HL-60 (cell line): ENCODE measurements at regions not wholly inside any gene's neighbourhood (a gene's known extent, or its start where the extent isn't known, plus 50 kb on each side); places are given as distances from the start of the nearest gene placed in this dataset.

Experiments used
- DNase-seq, 2 experiments: peaks; one replicate each; pipeline ENCODE4 v3.0.0-alpha.2; 2010 to 2020; ENCODE audit warnings: low read depth in 1 of 2, low spot score in 1 of 2
- H3K27ac ChIP-seq: fragments of 250-450 bp; sonication (Bioruptor Pico); replicated peaks from 2 replicates; pipeline ENCODE4 v1.5.1; 2020; ENCODE audit warnings: mild to moderate bottlenecking, moderate library complexity
- H3K27me3 ChIP-seq: fragments of 250-450 bp; sonication (Bioruptor Pico); 2 replicates; pipeline ENCODE4 v1.5.1; 2021; ENCODE audit warnings: mild to moderate bottlenecking, moderate library complexity; ENCODE audit not compliant: insufficient read depth, poor library complexity, severe bottlenecking
- H3K4me3 ChIP-seq: replicated peaks from 2 replicates; pipeline ENCODE4 v1.5.1; 2011; ENCODE audit warnings: mild to moderate bottlenecking, control low read depth, low read length; ENCODE audit not compliant: insufficient read depth
- CTCF ChIP-seq: IDR thresholded peaks from one replicate; pipeline ENCODE4 v1.5.1; 2011; ENCODE audit warnings: low read length, control low read depth, inconsistent platforms; ENCODE audit not compliant: insufficient read depth
- GABPA ChIP-seq: IDR thresholded peaks from 2 replicates; pipeline ENCODE4 v1.6.1; 2012; ENCODE audit warnings: low read depth
- POLR2AphosphoS5 ChIP-seq: IDR thresholded peaks from 2 replicates; pipeline ENCODE4 v1.6.1; 2012; ENCODE audit warnings: low read depth
- REST ChIP-seq: IDR thresholded peaks from 2 replicates; pipeline ENCODE4 v1.6.1; 2012; ENCODE audit warnings: low read depth; ENCODE audit not compliant: insufficient replicate concordance
- SPI1 ChIP-seq: IDR thresholded peaks from 2 replicates; pipeline ENCODE4 v1.6.1; 2012; ENCODE audit warnings: low read depth, mild to moderate bottlenecking, borderline replicate concordance

- DNase-seq: no peak
- H3K27ac ChIP-seq: no peak overlapping the region
- no peak for TF ChIP-seq GABPA
- TF ChIP-seq REST: no peak
- no peak for TF ChIP-seq POLR2AphosphoS5
- TF ChIP-seq SPI1: no peak
- TF ChIP-seq CTCF: no peak
- no peak overlapping the region for H3K4me3 ChIP-seq
- H3K27me3 ChIP-seq: no peaks in the 10 kb centered on the region
These were observed 287.4 kb downstream of the SMARCA1 start for GRCh38 chrX:129235903-129236302.

- no peak overlapping the region for H3K27ac ChIP-seq
- no peaks in the 10 kb centered on the region for H3K27me3 ChIP-seq
- DNase-seq: no peak
- TF ChIP-seq REST (no peak), SPI1 (no peak), GABPA (no peak), CTCF (no peak)
- H3K4me3 ChIP-seq: no peak overlapping the region
These were observed 289.5 kb downstream of the SMARCA1 start for GRCh38 chrX:129233786-129234185.

- no peak for DNase-seq
- Histone ChIP-seq H3K27me3 (no peaks in the 10 kb centered on the region), H3K27ac (no peak overlapping the region), H3K4me3 (no peak overlapping the region)
- TF ChIP-seq POLR2AphosphoS5 (no peak), REST (no peak), SPI1 (no peak), CTCF (no peak), GABPA (no peak)
These were observed 292.3 kb downstream of the SMARCA1 start for GRCh38 chrX:129230850-129231512.
